HCT116 (cell line): ENCODE measurements at regions not wholly inside any gene's neighbourhood (a gene's known extent, or its start where the extent isn't known, plus 50 kb on each side); places are given as distances from the start of the nearest gene placed in this dataset.

Experiments
- ATAC-seq: fragments of 200-7000 bp; cut with Tn5 transposase; 2 replicates; pipeline ENCODE4 v1.9.1; 2020; ENCODE audit warnings: mild to moderate bottlenecking, moderate library complexity
- BruUV-seq: library from RNA; stranded (reverse); fragments of 400-500 nt; replicated peaks from 2 replicates; lab custom pipeline; 2021; lab: Mats Ljungman, UMichigan
- CTCF ChIA-PET: fragments of 300-600 bp; sonication (Branson Sonifier 250); formaldehyde crosslinking; loops from one replicate; lab custom pipeline; 2021; ENCODE audit warnings: antibody characterized with exemption; lab: Charles Lee
- POLR2A ChIA-PET: fragments of 300-600, 350-600 bp; sonication (Branson Sonifier 250); formaldehyde crosslinking; loops from one replicate; lab custom pipeline; 2021; ENCODE audit warnings: antibody characterized with exemption; lab: Charles Lee
- RAD21 ChIA-PET, 2 experiments: fragments of 300-600 bp; sonication (Branson Sonifier 250); formaldehyde crosslinking; loops; one replicate each; lab custom pipeline; 2023; ENCODE audit warnings: low total read pairs in 2 of 2; ENCODE audit not compliant: uncharacterized antibody in 2 of 2, unreplicated experiment in 2 of 2, low non-redundant PET in 1 of 2; lab: Charles Lee
- DNase-seq: peaks from one replicate; pipeline ENCODE4 v3.0.0-alpha.2; 2010; ENCODE audit warnings: low read depth, low spot score
- H2AFZ ChIP-seq: fragments of 200-600 bp; shearing (Covaris generic), sonication (generic); 2 replicates; pipeline ENCODE4 v1.6.1; 2017; ENCODE audit warnings: low read depth, mixed run types, mixed read lengths, antibody characterized with exemption, low read length; ENCODE audit not compliant: poor library complexity, severe bottlenecking
- H3K27ac ChIP-seq: 2 replicates; pipeline ENCODE4 v1.5.1; 2012; ENCODE audit warnings: low read depth, low read length
- H3K27me3 ChIP-seq: fragments of 200-600 bp; sonication (generic); 2 replicates; pipeline ENCODE4 v1.6.1; 2016; ENCODE audit warnings: mixed run types, low read length, mixed read lengths; ENCODE audit not compliant: insufficient read depth
- H3K36me3 ChIP-seq, 2 experiments: fragments of 200-500 bp in 1 of 2; fragments of 200-600 bp in 1 of 2; sonication (Bioruptor generic) in 1 of 2; sonication (generic) in 1 of 2; 2 replicates each; pipeline versions ENCODE4 v1.5.1 to v1.6.1; 2014 to 2016; ENCODE audit warnings: low read length in 2 of 2, inconsistent platforms in 1 of 2, mixed read lengths in 1 of 2, mixed run types in 1 of 2; ENCODE audit not compliant: insufficient read depth in 2 of 2, control insufficient read depth in 1 of 2
- H3K4me1 ChIP-seq, 2 experiments: fragments of 200-600 bp in 1 of 2; sonication (generic) in 1 of 2; 2 replicates each; pipeline versions ENCODE4 v1.5.1 to v1.6.1; 2012 to 2017; ENCODE audit warnings: low read length in 2 of 2, inconsistent platforms in 1 of 2, mild to moderate bottlenecking in 1 of 2, mixed read lengths in 1 of 2, mixed run types in 1 of 2, moderate library complexity in 1 of 2; ENCODE audit not compliant: insufficient read depth in 2 of 2, control insufficient read depth in 1 of 2
- H3K4me2 ChIP-seq: fragments of 200-600 bp; sonication (generic); 2 replicates; pipeline ENCODE4 v1.6.1; 2017; ENCODE audit warnings: mixed run types, low read length, mixed read lengths
- H3K4me3 ChIP-seq, 2 experiments: fragments of 200-600 bp in 1 of 2; sonication (generic) in 1 of 2; replicated peaks in 1 of 2; 2 replicates each; pipeline ENCODE4 v1.5.1; 2011 to 2016; ENCODE audit warnings: low read length in 2 of 2, control low read depth in 1 of 2, low read depth in 1 of 2, mild to moderate bottlenecking in 1 of 2, mixed read lengths in 1 of 2, mixed run types in 1 of 2
- H3K79me2 ChIP-seq: fragments of 200-600 bp; sonication (generic); 2 replicates; pipeline ENCODE4 v1.6.1; 2017; ENCODE audit warnings: mild to moderate bottlenecking, mixed run types, low read length, moderate library complexity, mixed read lengths; ENCODE audit not compliant: insufficient read depth
- H3K9ac ChIP-seq: fragments of 200-600 bp; sonication (generic); 2 replicates; pipeline ENCODE4 v1.6.1; 2016; ENCODE audit warnings: low read length, mixed read lengths
- H3K9me2 ChIP-seq: fragments of 200-600 bp; sonication (generic), shearing (Covaris generic); 2 replicates; pipeline ENCODE4 v1.6.1; 2017; ENCODE audit warnings: mixed run types, mild to moderate bottlenecking, moderate library complexity; ENCODE audit not compliant: insufficient read depth
- H3K9me3 ChIP-seq, 2 experiments: fragments of 200-500 bp in 1 of 2; fragments of 200-600 bp in 1 of 2; sonication (Bioruptor generic) in 1 of 2; sonication (generic) in 1 of 2; 2 replicates each; pipeline ENCODE4 v1.6.1; 2014 to 2017; ENCODE audit warnings: low read length in 2 of 2, mixed read lengths in 2 of 2, inconsistent platforms in 1 of 2, low read depth in 1 of 2, mild to moderate bottlenecking in 1 of 2, mixed run types in 1 of 2, moderate library complexity in 1 of 2; ENCODE audit not compliant: control insufficient read depth in 1 of 2, insufficient read depth in 1 of 2
- H4K20me1 ChIP-seq: fragments of 200-600 bp; sonication (generic), shearing (Covaris generic); 2 replicates; pipeline ENCODE4 v1.6.1; 2017; ENCODE audit warnings: mixed run types, mild to moderate bottlenecking, moderate library complexity; ENCODE audit not compliant: insufficient read depth
- ATF3 ChIP-seq: IDR thresholded peaks from 2 replicates; pipeline ENCODE4 v1.6.1; 2012
- CEBPB ChIP-seq: IDR thresholded peaks from 2 replicates; pipeline ENCODE4 v1.6.1; 2012; ENCODE audit warnings: low read depth
- CTCF ChIP-seq, 3 experiments: fragments of 200-600 bp in 1 of 3; sonication (generic) in 1 of 3; IDR thresholded peaks in 2 of 3; conservative IDR thresholded peaks in 1 of 3; 2 replicates each; pipeline ENCODE4 v1.5.1; 2012 to 2017; ENCODE audit warnings: low read depth in 2 of 3, low read length in 2 of 3, antibody characterized with exemption in 1 of 3, borderline replicate concordance in 1 of 3, control low read depth in 1 of 3, mild to moderate bottlenecking in 1 of 3, mixed read lengths in 1 of 3, mixed run types in 1 of 3, moderate library complexity in 1 of 3; ENCODE audit not compliant: insufficient read depth in 1 of 3
- EGR1 ChIP-seq: IDR thresholded peaks from 2 replicates; pipeline ENCODE4 v1.6.1; 2012; ENCODE audit warnings: low read depth
- EZH2 ChIP-seq: fragments of 200-600 bp; sonication (generic); IDR thresholded peaks from 2 replicates; pipeline ENCODE4 v1.6.1; 2017; ENCODE audit warnings: antibody characterized with exemption, mixed run types
- EZH2phosphoT487 ChIP-seq: fragments of 200-600 bp; IDR thresholded peaks from 2 replicates; pipeline ENCODE4 v1.6.1; 2018; ENCODE audit warnings: antibody characterized with exemption, borderline replicate concordance
- JUND ChIP-seq: IDR thresholded peaks from 2 replicates; pipeline ENCODE4 v1.6.1; 2012
- RAD21 ChIP-seq: IDR thresholded peaks from 2 replicates; pipeline ENCODE4 v1.6.1; 2012; ENCODE audit warnings: low read depth, mild to moderate bottlenecking
- SP1 ChIP-seq: IDR thresholded peaks from 2 replicates; pipeline ENCODE4 v1.6.1; 2012; ENCODE audit warnings: low read depth
- SRF ChIP-seq: IDR thresholded peaks from 2 replicates; pipeline ENCODE4 v1.6.1; 2012; ENCODE audit warnings: low read depth
- ZBTB33 ChIP-seq: IDR thresholded peaks from 2 replicates; pipeline ENCODE4 v1.6.1; 2011; ENCODE audit warnings: mild to moderate bottlenecking, low read length, moderate library complexity; ENCODE audit not compliant: insufficient replicate concordance; ENCODE audit errors: extremely low read depth
- ZFX ChIP-seq: fragments of 450-650 bp; IDR thresholded peaks from 2 replicates; pipeline ENCODE4 v1.6.1; 2017
- intact Hi-C: fragments of 100-400 bp; cut with micrococcal nuclease; formaldehyde crosslinking; loops from 2 replicates; pipeline ENCODE4 v1.10.0; 2022

- no TSS peak for BruUV-seq
- Histone ChIP-seq H3K4me3 (no peak overlapping the region), H3K9me3 (peaks cover 42 to 44% of the 10 kb centered on the region in 2 experiments; a peak in 2 of 4 replicates), H3K27me3 (no peaks in the 10 kb centered on the region), H3K9ac (no peak overlapping the region), H3K27ac (no peak overlapping the region), H3K4me1 (no peaks in the 10 kb centered on the region), H4K20me1 (no peaks in the 10 kb centered on the region), H3K9me2 (no peaks in the 10 kb centered on the region), H3K4me2 (no peak overlapping the region), H3K36me3 (no peaks in the 10 kb centered on the region), H2AFZ (no peak overlapping the region), H3K79me2 (no peaks in the 10 kb centered on the region)
- DNase-seq (no peak), ATAC-seq (no peak)
- TF ChIP-seq EZH2 (no peak), EGR1 (no peak), CEBPB (no peak), CTCF (IDR thresholded peaks at IDR 0.05 in 2 of 3, conservative IDR thresholded peaks at IDR 0.05 in 1 of 3; ENCODE audit: borderline replicate concordance in 1 of 3, insufficient read depth in 1 of 3, low read depth in 2 of 3, low read length in 2 of 3) (no peak), JUND (no peak), SRF (no peak), RAD21 (no peak), SP1 (no peak), ZBTB33 (no peak), ZFX (no peak), EZH2phosphoT487 (no peak), ATF3 (no peak)
- intact Hi-C loops: no loop called here
- ChIA-PET CTCF (no interaction called here), POLR2A (no interaction called here), RAD21 (no interaction called here)
Measured at GRCh38 chr10:106320078-106320477, 844.4 kb downstream of the SORCS1 start.
